DMS53 treated with DMSO at 0.1 percent for 48 hours (cell line): ENCODE measurements at regions not wholly inside any gene's neighbourhood (a gene's known extent, or its start where the extent isn't known, plus 50 kb on each side); places are given as distances from the start of the nearest gene placed in this dataset.
A peak's percentile ranks its signal among the peaks of the same experiment; 100 is the strongest.
"Not testable (repeated sequence)": the region's sequence is repeated elsewhere in the genome, so short reads cannot be mapped to it uniquely, and the experiment has no call there.

Experiments
- DNase-seq: peaks from one replicate; lab custom pipeline; 2025; ENCODE audit not compliant: unreplicated experiment; lab: John Stamatoyannopoulos, UW

DNA sequence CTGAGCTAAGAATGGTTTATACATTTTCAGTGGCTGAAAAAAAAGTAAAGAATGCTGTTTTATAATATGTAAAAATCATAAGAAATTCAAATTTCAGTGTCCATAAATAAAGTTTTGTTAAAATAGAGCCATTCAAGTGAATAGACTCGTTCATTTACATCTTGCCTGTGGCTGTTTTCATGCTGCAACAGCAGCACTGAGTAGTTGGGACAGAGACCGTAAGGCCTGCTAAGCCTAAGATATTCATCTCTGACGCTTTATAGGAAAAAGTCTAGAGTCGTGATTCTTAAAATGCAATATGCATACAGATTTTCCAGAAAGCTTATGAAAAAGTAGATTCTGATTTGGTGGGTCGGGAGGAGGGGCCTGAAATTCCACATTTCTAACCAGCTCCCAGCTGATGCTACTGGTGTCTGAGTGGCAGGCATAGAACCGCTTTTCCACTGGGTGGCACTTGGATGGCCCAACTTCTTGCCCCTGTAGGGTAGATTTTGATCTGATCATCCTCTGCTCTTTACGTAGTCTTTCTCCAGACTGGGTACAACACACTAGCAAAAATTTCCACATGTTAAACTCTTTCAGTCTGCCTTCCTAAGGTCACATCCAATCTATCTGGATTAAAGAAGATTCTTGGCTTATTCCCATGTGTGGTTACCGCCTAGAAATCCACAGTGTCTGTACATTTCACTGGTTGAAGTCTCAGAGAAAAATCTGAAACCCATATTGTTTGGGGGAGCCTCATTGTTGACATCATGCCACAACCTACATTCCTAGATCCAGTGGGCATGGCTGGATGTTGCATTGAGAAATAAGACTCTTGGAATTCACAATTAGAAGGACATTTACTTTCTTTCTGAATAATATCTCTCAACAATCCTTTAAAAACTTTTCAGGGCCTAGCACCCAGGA is 151.2 kb downstream of the C12orf75 start:
- no peak for DNase-seq

DNA sequence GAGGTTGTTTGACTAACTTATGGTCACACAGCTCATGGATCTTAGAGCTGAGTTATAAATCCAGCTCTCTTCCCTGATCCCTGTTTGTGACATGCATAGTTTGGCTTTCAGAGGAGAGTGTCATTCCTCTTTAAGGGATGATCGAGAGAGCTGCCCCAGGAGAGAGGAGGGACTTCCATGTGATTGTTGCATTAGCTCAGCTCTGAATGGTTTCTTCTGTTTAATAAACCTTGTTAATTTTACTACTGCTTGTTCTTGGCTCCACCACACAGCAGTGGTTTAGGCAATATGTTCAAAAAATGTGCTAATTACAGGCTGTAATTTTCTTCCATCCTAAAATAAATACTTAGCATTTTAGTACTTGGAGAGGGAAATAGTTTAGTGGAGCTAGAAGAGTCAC is 152.5 kb downstream of the C12orf75 start:
- DNase-seq = no peak

- no peak for DNase-seq
Observed at GRCh38 chr12:105483691-105484090, 153.2 kb downstream of the C12orf75 start.

DNA sequence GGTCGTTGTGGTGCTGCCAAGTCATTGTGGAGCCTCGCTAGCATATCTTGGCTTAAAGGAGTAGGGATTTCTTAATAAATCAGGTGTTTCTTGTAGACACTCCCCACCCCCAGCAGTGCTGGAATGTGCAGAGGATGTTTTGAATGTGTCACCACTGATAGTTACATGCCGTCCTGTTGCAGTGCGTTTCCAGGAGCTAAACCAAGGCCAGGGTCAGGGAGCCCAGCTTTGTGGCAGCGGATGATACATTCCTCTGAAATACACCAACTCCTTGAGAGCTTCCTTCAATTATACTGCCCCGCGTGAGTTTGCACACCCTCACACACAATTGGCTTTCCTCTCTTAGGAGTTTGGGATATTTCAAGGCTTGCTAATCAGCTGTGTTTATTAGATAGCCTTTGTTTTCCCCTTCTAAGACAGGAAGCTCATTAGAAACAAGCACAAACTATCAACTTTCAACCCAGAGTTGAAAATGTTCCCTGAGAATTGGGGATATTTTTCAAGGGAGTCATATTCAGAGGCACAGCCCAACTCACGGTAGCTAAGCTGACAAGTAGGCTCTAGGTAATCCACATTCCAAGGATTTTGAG is 154.9 kb downstream of the C12orf75 start:
- DNase-seq = no peak

DNA sequence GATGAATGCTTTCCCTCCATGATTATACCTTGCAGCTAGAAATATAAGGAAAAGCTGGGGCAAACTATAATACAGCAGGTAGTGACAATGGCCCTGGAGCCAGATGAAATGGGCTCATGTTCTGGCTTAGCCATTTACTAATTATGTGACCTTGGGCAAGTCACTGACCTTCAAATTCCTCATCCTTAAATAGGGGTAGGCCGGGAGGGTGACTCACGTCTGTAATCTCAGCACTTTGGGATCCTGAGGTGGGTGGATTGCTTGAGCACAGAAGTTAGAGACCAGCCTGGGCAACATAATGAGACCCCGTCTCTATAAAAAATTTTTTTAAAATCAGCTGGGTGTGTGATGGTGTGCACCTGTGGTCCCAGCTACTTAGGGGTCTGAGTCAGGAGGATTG is 155.4 kb downstream of the C12orf75 start:
- no peak for DNase-seq

DNA sequence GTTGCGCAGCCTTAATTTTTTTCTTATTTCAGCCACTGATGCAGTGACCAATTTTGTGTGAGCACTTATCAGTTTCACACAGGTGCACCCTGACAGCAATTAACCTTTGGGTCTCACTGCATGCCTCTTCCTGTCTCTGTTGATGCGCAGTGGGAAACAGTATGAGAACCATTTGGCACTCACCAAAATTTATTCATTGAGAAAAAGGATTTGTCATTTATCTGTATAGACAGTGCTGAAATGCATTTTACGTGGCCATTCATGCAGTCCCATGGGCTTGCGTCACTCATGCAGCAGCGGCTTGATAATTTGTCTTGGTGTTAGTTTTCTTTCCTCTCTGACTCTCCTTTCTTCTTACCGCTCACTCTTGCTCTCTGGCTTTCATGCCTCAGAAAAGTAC is 157.5 kb downstream of the C12orf75 start:
- DNase-seq = no peak

DNA sequence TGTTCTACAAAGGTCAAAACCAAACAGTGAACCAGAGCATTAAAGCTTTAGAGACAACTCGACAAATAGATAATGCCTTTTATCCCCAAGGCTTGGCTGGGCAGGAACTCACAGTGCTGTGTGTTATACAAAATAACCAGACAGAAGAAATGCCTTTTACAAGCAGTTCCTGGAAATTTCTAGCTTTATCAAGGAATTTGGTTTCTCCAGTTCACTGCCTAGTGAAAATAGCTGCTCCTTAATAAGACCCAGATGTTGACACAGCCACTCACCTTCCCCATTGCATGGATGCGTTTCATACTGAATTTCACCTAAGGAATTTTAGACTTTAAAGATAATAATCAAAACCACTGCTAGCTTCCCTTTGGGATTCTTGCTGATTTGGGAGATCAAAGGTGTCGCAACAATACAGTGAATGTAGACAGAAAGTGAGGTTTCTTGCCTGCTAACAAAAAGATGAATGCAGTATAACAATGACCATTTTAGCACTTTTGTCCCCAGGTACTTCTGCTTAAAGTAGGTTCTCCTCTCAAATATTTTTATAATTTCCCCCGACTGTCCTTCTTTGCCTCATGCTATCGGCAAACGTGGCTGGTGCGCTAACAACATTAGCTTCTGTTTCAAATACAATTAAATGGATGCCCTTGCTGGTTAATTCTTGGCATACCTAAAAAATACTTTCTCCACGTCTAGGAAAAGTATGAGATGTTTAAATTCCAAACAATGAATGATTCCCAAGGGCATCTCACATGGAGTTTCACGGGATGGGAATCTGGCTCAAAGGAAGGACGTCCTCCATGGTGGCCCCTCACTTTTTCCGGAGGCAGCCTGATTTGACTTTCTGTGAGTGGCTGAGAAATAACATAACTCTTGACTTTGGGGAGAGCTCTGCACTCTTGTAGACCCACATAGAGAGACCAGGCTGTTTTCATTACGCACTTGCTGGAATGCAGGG is 162.4 kb downstream of the C12orf75 start:
- DNase-seq = no peak

GRCh38 chr12:105499205-105499604 is 168.7 kb downstream of the C12orf75 start:
- no peak for DNase-seq

GRCh38 chr12:105500676-105501075 is 170.2 kb downstream of the C12orf75 start:
- DNase-seq = not testable (repeated sequence)

DNA sequence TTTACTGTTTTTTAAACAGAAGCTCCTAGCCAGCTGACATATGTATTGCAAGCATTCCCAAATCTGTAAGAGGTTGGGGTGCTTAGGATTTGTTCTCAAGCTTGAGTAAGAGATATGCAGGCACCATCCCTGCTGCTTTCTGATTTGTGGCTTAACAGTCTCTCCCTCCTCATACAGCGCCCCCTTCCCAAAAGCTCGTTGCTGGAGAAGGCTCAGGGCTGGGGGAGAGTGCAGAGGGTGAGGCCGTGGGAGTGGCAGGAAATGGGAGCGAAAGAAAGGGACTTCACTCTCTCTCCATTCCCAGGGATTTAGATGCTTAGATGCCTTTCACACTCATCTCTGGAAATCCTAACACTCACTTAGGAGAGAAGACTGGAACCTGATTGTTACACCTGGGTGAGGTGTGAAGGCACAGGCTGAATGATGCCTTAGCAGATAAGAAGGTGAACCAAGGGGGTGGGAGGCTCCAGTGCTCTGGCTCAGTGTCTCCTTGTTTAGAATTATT is 172.0 kb downstream of the C12orf75 start:
- DNase-seq = no peak

DNA sequence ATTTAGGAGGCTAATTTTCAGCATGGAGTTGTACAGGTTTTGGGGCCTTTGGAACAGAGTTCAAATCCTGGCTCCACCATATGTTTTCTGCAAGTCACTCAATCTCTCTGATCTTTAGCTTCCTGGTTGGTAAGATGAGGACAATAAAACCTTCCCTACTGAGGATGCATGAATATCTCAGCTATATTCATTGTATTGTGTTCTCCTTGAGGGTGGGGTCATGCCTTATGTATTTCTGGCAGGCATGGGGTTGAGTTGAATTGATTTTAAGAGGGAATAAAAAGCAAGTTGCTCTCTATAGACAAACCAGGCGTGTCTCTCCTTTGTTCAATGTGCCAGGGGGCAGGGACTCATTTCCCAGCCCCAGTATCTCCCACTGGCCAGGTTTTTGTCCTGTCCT is 173.1 kb downstream of the C12orf75 start:
- no peak for DNase-seq

GRCh38 chr12:105504286-105504685 is 173.8 kb downstream of the C12orf75 start:
- no peak for DNase-seq

DNA sequence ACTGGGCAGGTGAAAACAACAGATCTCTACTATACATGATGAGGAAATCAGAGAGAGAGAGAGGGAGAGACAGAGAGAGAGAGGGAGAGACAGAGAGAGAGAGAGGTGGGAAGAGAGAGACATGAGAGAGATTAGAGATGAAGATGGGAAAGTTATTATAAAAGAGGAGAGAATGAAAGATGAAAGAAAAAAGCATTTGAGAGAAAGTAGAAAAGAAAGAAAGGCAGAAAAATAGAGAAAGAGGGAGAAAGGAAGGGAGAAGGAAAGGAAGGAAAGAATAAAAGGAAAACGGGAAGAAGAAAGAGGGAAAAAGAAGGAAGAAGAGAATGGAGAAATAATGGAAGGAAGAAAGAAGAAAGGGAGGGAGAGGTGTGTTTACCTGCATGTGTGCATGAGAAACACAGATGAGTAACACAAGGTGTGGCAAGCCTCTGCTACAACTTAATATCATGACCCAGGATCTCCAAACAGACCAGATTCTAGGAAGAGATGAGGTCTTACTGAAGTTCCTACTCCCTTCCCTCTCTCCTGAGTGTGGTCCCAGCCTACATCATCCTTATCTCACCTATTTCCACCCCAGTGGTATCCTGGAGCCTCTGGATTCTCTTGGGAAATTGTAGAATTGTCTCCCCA is 176.3 kb downstream of the C12orf75 start:
- no peak for DNase-seq

DNA sequence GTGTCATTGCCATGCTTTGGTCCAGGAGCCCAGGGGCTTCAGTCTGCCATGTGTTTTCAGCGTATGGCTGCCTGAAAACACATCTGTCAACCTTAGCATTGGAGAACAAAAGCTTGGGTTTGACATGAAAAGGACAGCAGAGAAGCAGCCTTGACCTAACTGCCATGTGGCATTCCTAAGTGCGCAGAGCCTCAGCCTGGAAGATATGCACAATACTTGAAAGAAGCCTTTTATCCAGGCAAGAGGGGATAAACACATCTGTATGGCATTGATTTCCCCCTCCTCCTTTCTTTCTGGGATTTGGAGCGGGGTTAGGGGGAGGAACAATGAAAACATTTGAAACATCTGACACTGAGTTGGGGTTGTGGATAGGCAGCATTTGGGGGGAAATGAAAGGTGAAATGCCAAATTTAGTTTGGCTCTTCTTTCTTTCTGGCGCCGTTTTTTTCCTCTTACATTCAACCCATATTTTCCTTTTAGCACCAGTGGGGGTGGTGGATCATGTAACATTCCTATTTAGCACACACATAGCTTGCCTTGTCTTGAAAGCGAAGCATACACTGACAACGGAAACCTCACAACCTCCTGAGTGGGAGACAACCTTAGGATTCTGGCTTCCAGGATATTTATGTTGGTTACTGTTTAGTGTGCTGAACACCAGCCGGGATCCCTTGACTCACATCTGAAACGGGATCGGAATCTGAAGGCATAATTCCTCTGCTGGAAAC is 177.0 kb downstream of the C12orf75 start:
- DNase-seq = no peak

DNA sequence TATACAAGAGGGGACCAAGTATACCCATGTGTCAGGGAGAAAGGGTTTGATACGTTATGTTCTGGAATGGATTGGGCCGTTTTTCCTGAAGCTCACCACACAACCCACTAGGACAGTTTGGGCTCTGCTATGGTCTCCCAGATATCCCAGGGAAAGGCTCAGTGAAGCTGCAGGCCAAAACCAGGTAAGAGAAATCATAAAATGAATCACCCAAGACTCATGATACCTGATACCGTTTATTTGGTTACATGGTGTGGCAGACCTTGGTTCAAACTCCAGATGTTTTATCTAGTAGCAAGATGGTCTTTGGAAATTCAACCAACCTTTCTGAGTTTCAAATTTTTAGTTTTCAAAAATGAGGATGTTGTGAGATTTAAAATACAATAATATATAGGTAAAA is 177.6 kb downstream of the C12orf75 start:
- no peak for DNase-seq

- DNase-seq = no peak
Observed at GRCh38 chr12:105510526-105510925, 180.0 kb downstream of the C12orf75 start.

DNA sequence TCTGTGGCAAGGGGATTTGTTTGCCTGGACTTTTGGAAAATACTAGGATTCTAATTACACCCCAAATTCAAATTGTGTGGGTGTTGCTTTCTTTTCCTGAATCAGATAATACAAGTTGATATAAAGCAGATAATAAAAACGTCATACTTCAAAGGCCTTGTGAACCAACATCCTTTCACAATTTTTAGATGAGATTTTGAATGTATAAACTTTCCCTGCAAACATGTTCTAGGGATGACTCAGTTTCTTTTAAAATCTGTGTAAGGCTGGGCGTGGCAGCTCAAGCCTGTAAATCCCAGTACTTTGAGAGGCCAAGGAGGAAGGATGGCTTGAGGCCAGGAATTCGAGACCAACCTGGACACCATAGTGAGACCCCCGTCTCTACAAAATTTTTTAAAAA is 182.4 kb downstream of the C12orf75 start:
- not testable (repeated sequence) for DNase-seq

DNA sequence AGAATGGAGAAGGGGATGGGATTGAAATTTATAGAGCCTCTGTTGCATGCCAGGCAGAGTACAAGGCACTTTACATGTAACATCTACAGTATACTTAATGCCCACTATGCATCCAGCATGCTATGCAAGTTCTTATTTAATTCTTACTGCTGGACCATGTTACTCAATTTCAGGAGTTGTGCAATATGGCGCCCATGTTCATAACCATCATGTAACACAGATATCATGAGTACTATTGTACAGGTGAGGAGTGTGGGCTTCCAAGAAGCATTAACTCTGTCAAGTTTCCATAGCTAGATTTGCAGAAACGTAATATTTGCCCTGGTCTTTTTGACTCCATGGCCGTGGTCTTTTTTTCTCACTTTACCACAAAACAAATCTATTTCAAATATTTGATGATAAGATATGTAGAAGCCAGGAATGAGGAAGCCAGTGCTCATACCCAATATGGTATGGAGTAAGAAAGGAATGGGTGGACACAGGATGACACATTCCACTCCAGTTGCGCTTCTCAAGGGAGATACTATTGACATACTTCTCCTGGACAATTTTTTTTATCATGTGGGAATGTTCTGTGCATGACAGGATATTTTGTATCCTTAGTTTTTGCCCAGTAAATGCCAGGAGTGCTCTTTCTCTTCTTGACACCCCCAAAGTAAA is 191.8 kb downstream of the C12orf75 start:
- peak; percentile 10 for DNase-seq
